GM23248 (cell line): ENCODE measurements at regions not wholly inside any gene's neighbourhood (a gene's known extent, or its start where the extent isn't known, plus 50 kb on each side); places are given as distances from the start of the nearest gene placed in this dataset.

ENCODE experiments used
- DNase-seq: peaks from one replicate; pipeline ENCODE4 v3.0.0-alpha.2; 2015
- H2AFZ ChIP-seq: fragments of 200-600 bp; sonication (generic); 2 replicates; pipeline ENCODE4 v1.6.1; 2016; ENCODE audit warnings: antibody characterized with exemption
- H3F3A ChIP-seq: fragments of 200-600 bp; sonication (generic); 2 replicates; pipeline ENCODE4 v1.6.1; 2016; ENCODE audit warnings: mild to moderate bottlenecking, antibody characterized with exemption, mixed run types; ENCODE audit not compliant: insufficient read depth
- H3K27ac ChIP-seq: fragments of 200-600 bp; sonication (generic); 2 replicates; pipeline ENCODE4 v1.5.1; 2016; ENCODE audit warnings: mild to moderate bottlenecking
- H3K27me3 ChIP-seq: fragments of 200-600 bp; sonication (generic); replicated peaks from 2 replicates; pipeline ENCODE4 v1.6.1; 2016; ENCODE audit warnings: mild to moderate bottlenecking; ENCODE audit not compliant: insufficient read depth
- H3K36me3 ChIP-seq: fragments of 200-600 bp; sonication (generic); 2 replicates; pipeline ENCODE4 v1.6.1; 2016; ENCODE audit warnings: low read depth, mild to moderate bottlenecking
- H3K4me1 ChIP-seq: fragments of 200-600 bp; sonication (generic); 2 replicates; pipeline ENCODE4 v1.6.1; 2016; ENCODE audit warnings: mild to moderate bottlenecking; ENCODE audit not compliant: insufficient read depth
- H3K4me2 ChIP-seq: fragments of 200-600 bp; sonication (generic); one replicate; pipeline ENCODE4 v1.6.1; 2016; ENCODE audit warnings: mild to moderate bottlenecking; ENCODE audit not compliant: unreplicated experiment
- H3K4me3 ChIP-seq: fragments of 200-600 bp; sonication (generic); 2 replicates; pipeline ENCODE4 v1.5.1; 2016; ENCODE audit warnings: mild to moderate bottlenecking
- H3K79me2 ChIP-seq: fragments of 200-600 bp; sonication (generic); 2 replicates; pipeline ENCODE4 v1.6.1; 2016; ENCODE audit warnings: mild to moderate bottlenecking; ENCODE audit not compliant: insufficient read depth
- H3K9ac ChIP-seq: fragments of 200-600 bp; sonication (generic); 2 replicates; pipeline ENCODE4 v1.6.1; 2016; ENCODE audit warnings: mild to moderate bottlenecking
- H3K9me2 ChIP-seq: fragments of 200-600 bp; sonication (generic); 2 replicates; pipeline ENCODE4 v1.6.1; 2016; ENCODE audit warnings: mixed run types, mild to moderate bottlenecking, moderate library complexity; ENCODE audit not compliant: insufficient read depth
- H3K9me3 ChIP-seq: fragments of 200-600 bp; sonication (generic); one replicate; pipeline ENCODE4 v1.6.1; 2017; ENCODE audit warnings: low read depth
- H4K20me1 ChIP-seq: fragments of 200-600 bp; sonication (generic); 2 replicates; pipeline ENCODE4 v1.6.0; 2016; ENCODE audit not compliant: insufficient read depth
- EZH2 ChIP-seq: fragments of 200-600 bp; sonication (generic); IDR thresholded peaks from 2 replicates; pipeline ENCODE4 v1.6.1; 2018; ENCODE audit warnings: antibody characterized with exemption, mild to moderate bottlenecking; ENCODE audit not compliant: insufficient read depth, poor library complexity, severe bottlenecking
- EZH2phosphoT487 ChIP-seq: fragments of 200-600 bp; sonication (generic); IDR thresholded peaks from 2 replicates; pipeline ENCODE4 v1.6.1; 2018; ENCODE audit warnings: antibody characterized with exemption, moderate library complexity, mild to moderate bottlenecking, low read depth; ENCODE audit not compliant: insufficient read depth
- WGBS, 2 experiments: methylation state at CpG; one replicate each; pipeline ENCODE4 v1.1.6; 2015 to 2017; ENCODE audit warnings: low lambda C conversion rate in 2 of 2, low coverage in 1 of 2; ENCODE audit errors: missing lambda C conversion rate in 2 of 2; 5-methylcytosine and 5-hydroxymethylcytosine counted together
- in situ Hi-C: fragments of 300-500 bp; cut with MboI; formaldehyde crosslinking; loops from 2 replicates; pipeline ENCODE4 v1.15.0; 2020

DNA sequence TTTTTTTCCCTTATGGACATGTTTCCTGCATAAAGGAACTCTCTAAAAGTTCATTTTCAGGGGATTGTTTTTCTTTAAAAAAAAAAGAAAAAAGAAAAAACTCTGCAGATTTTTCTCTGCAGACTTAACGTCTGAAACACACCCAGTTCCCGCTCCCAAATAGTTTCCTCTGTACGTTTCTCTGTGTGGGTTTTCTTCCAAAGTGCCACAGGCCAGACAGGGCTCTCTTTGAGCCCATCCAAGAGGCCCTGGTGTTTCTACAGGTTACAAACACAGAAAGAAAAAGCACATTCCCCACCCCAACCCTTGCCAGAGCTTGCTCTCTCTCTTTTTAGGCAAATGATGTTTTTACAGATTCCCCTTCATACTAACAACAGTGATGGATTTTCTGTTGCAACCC lies 258.6 kb downstream of the FNDC1 start:
- no peak for DNase-seq
- Histone ChIP-seq H2AFZ (no peak overlapping the region), H3K9me2 (no peaks in the 10 kb centered on the region), H3K9me3 (no peaks in the 10 kb centered on the region), H3F3A (no peaks in the 10 kb centered on the region), H3K4me3 (no peak overlapping the region), H3K27ac (no peak overlapping the region), H3K4me2 (no peak overlapping the region), H3K9ac (no peak overlapping the region), H3K27me3 (peaks cover 9% of the 10 kb centered on the region), H4K20me1 (no peaks in the 10 kb centered on the region), H3K36me3 (no peaks in the 10 kb centered on the region), H3K79me2 (no peaks in the 10 kb centered on the region), H3K4me1 (no peaks in the 10 kb centered on the region)
- in situ Hi-C loops, result no loop called here
- TF ChIP-seq EZH2phosphoT487 (no peak), EZH2 (no peak)
- WGBS, 2 experiments, result 38 to 52% methylated on average over 3 of the region's 3 CpGs

DNA sequence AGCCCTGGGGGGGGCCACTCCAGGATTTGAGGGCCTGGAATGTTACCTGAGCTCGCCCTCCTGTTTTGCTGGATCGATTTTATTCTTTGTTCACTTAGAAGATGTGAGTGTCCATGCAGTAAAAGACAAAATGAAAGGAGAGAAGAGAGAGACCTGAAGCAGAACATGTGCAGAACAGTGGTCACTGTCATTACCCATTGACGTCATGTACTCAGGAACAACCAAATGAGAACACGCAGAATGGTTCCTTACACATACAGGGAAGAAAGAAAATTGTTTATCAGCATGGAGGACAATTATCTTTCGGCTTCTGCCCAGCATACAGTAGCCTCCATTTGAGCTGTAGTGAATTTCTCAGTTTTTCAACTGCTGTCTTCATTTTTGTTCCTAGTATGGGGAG lies 258.1 kb downstream of the FNDC1 start:
- H3K27ac ChIP-seq, result no peak overlapping the region
- 24 to 44% methylated on average over 5 of the region's 5 CpGs for WGBS, 2 experiments
- in situ Hi-C loops, result no loop called here

DNA sequence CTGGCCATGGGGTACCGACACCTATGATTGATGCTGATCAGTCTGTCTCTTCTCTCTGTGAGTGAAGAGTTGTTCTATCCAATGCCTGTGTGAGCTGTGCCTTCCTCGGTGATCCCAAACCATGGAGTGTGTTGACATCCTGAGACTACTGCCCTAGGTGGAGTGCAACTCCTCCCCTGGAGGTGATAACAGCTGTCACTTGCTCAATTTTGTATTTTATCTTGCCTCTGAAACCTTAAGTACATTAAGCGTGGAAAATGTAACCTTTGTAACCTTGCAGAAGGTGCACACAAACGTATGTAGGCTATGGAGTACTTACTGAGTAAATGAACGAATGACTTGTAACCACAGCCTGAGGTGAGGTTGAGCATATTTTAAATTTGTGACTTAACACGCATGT lies 256.2 kb downstream of the FNDC1 start:
- Histone ChIP-seq H3K4me2 (no peak overlapping the region), H3K4me3 (no peak overlapping the region), H3K9me3 (no peaks in the 10 kb centered on the region), H3K9me2 (no peaks in the 10 kb centered on the region), H2AFZ (no peak overlapping the region), H3K27ac (no peak overlapping the region), H3F3A (no peaks in the 10 kb centered on the region), H3K27me3 (peaks cover 9% of the 10 kb centered on the region), H4K20me1 (no peaks in the 10 kb centered on the region), H3K36me3 (no peaks in the 10 kb centered on the region), H3K79me2 (no peaks in the 10 kb centered on the region), H3K9ac (no peak overlapping the region), H3K4me1 (no peaks in the 10 kb centered on the region)
- WGBS, 2 experiments, result 52 to 56% methylated on average over 6 of the region's 6 CpGs
- DNase-seq, result no peak
- in situ Hi-C loops, result no loop called here
- no peak for TF ChIP-seq EZH2
- TF ChIP-seq EZH2phosphoT487, result no peak

More for the DNA sequence above, 258.1 kb downstream of the FNDC1 start:
- no peak overlapping the region for H3K9ac ChIP-seq
- no peak overlapping the region for H3K4me3 ChIP-seq
- no peaks in the 10 kb centered on the region for H3K79me2 ChIP-seq
- no peaks in the 10 kb centered on the region for H3K9me2 ChIP-seq
- H3K4me2 ChIP-seq, result no peak overlapping the region
- no peak for TF ChIP-seq EZH2phosphoT487
- TF ChIP-seq EZH2, result no peak
- no peak for DNase-seq
- H2AFZ ChIP-seq, result no peak overlapping the region
- no peaks in the 10 kb centered on the region for H3K9me3 ChIP-seq
- H3K27me3 ChIP-seq, result peaks cover 9% of the 10 kb centered on the region
- H3K36me3 ChIP-seq, result no peaks in the 10 kb centered on the region
- H3K4me1 ChIP-seq, result no peaks in the 10 kb centered on the region
- no peaks in the 10 kb centered on the region for H4K20me1 ChIP-seq
- H3F3A ChIP-seq, result no peaks in the 10 kb centered on the region

- in situ Hi-C loops, result no loop called here
- no peak overlapping the region for H2AFZ ChIP-seq
- TF ChIP-seq EZH2 (no peak), EZH2phosphoT487 (no peak)
- H3K4me1 ChIP-seq, result no peaks in the 10 kb centered on the region
- WGBS, 2 experiments, result 64 to 66% methylated on average over 20 of the region's 20 CpGs
- DNase-seq, result no peak
- H3F3A ChIP-seq, result no peaks in the 10 kb centered on the region
- no peaks in the 10 kb centered on the region for H3K9me2 ChIP-seq
- no peaks in the 10 kb centered on the region for H4K20me1 ChIP-seq
- no peak overlapping the region for H3K4me2 ChIP-seq
- H3K27me3 ChIP-seq, result no peaks in the 10 kb centered on the region
- H3K9ac ChIP-seq, result no peak overlapping the region
- no peaks in the 10 kb centered on the region for H3K9me3 ChIP-seq
- no peaks in the 10 kb centered on the region for H3K36me3 ChIP-seq
- H3K79me2 ChIP-seq, result no peaks in the 10 kb centered on the region
- H3K4me3 ChIP-seq, result no peak overlapping the region
- H3K27ac ChIP-seq, result no peak overlapping the region
These were observed 253.1 kb downstream of the FNDC1 start for GRCh38 chr6:159422041-159422984.
